ENCODE measurements at regions not wholly inside any gene's neighbourhood (a gene's known extent, or its start where the extent isn't known, plus 50 kb on each side); places are given as distances from the start of the nearest gene placed in this dataset.

DNA sequence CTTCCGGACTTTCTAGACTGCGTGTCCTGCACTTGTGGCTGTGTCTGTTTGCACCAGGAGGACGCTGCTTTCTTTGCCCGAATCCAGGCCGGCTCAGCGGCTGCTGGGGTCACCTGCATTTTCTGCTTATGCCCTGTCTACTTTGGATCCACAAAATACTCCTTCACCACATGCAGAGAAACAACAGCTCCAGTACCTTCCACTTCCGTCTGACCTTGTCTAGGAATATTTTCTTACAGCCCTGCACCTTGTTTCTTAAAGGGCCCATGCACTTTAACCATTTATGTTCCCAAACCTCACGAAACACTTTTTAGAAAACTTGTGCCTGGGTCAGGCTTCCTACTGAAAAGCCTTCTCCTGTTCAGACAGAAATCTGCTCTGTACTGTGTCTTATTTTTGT is 129.4 kb upstream of the NCK2 start (continued):
- TF ChIP-seq, protein P1, sequence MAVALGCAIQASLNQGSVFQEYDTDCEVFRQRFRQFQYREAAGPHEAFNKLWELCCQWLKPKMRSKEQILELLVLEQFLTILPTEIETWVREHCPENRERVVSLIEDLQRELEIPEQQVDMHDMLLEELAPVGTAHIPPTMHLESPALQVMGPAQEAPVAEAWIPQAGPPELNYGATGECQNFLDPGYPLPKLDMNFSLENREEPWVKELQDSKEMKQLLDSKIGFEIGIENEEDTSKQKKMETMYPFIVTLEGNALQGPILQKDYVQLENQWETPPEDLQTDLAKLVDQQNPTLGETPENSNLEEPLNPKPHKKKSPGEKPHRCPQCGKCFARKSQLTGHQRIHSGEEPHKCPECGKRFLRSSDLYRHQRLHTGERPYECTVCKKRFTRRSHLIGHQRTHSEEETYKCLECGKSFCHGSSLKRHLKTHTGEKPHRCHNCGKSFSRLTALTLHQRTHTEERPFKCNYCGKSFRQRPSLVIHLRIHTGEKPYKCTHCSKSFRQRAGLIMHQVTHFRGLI (tag by site-specific recombination; IDR thresholded peaks at IDR 0.05), result no peak
- TF ChIP-seq, protein P2, sequence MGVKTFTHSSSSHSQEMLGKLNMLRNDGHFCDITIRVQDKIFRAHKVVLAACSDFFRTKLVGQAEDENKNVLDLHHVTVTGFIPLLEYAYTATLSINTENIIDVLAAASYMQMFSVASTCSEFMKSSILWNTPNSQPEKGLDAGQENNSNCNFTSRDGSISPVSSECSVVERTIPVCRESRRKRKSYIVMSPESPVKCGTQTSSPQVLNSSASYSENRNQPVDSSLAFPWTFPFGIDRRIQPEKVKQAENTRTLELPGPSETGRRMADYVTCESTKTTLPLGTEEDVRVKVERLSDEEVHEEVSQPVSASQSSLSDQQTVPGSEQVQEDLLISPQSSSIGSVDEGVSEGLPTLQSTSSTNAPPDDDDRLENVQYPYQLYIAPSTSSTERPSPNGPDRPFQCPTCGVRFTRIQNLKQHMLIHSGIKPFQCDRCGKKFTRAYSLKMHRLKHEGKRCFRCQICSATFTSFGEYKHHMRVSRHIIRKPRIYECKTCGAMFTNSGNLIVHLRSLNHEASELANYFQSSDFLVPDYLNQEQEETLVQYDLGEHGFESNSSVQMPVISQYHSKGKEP (tag by site-specific recombination; IDR thresholded peaks at IDR 0.05), result no peak
- no peak for TF ChIP-seq SALL2 (tag by site-specific recombination; IDR thresholded peaks at IDR 0.05; ENCODE audit: borderline replicate concordance)

DNA sequence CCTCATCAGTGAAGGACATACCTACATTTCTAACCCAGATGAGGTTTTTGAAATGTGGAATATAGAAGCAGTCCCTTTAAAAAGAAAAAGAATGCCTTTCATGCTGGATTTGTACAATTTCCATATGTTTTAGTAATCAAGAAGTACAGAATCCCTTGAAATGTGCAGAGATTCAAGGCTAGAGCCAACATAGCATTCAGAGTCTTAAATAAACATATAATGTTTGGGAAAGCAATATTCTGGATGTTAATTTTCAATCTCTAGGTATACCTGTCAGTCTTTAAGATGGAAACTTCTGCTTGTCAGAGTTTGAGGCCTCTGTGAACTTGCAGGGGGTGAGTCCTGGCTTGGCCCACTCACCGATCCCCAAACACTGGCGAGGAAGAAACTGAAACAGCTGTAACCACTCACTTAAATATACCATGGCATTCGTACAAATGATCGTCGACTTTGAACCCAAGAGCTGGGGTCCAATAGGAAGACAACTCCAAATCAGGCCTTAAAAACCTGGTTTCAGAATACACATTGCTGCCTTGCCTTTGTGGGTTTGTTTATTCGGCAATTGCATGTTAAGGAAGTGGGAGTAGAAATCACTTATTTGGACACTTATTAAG is 132.8 kb upstream of the NCK2 start:
- TF ChIP-seq KLF9 (tag by site-specific recombination; IDR thresholded peaks at IDR 0.05; ENCODE audit: low read depth) (no peak), ZNF302 (tag by site-specific recombination; IDR thresholded peaks at IDR 0.05; ENCODE audit: low read depth) (no peak), SCRT2 (tag by site-specific recombination; IDR thresholded peaks at IDR 0.05) (no peak), ZNF404 (tag by site-specific recombination; IDR thresholded peaks at IDR 0.05) (no peak), ZNF626 (tag by site-specific recombination; IDR thresholded peaks at IDR 0.05) (no peak), ZNF792 (tag by site-specific recombination; IDR thresholded peaks at IDR 0.05) (no peak), KLF16 (tag by site-specific recombination; IDR thresholded peaks at IDR 0.05) (no peak), ZNF391 (tag by site-specific recombination; IDR thresholded peaks at IDR 0.05; ENCODE audit: borderline replicate concordance, low read depth) (no peak), ZNF629 (tag by site-specific recombination; IDR thresholded peaks at IDR 0.05) (no peak)
- TF ChIP-seq, protein P3, sequence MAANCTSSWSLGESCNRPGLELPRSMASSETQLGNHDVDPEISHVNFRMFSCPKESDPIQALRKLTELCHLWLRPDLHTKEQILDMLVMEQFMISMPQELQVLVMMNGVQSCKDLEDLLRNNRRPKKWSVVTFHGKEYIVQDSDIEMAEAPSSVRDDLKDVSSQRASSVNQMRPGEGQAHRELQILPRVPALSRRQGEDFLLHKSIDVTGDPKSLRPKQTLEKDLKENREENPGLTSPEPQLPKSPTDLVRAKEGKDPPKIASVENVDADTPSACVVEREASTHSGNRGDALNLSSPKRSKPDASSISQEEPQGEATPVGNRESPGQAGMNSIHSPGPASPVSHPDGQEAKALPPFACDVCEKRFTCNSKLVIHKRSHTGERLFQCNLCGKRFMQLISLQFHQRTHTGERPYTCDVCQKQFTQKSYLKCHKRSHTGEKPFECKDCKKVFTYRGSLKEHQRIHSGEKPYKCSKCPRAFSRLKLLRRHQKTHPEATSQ (tag by site-specific recombination; IDR thresholded peaks at IDR 0.05), result no peak
- TF ChIP-seq, protein P4, sequence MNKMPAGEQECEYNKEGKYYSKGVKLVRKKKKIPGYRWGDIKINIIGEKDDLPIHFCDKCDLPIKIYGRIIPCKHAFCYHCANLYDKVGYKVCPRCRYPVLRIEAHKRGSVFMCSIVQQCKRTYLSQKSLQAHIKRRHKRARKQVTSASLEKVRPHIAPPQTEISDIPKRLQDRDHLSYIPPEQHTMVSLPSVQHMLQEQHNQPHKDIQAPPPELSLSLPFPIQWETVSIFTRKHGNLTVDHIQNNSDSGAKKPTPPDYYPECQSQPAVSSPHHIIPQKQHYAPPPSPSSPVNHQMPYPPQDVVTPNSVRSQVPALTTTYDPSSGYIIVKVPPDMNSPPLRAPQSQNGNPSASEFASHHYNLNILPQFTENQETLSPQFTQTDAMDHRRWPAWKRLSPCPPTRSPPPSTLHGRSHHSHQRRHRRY (tag by site-specific recombination; IDR thresholded peaks at IDR 0.05), result no peak
- TF ChIP-seq, protein P5, sequence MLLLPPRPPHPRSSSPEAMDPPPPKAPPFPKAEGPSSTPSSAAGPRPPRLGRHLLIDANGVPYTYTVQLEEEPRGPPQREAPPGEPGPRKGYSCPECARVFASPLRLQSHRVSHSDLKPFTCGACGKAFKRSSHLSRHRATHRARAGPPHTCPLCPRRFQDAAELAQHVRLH (tag by site-specific recombination; IDR thresholded peaks at IDR 0.05), result no peak
- TF ChIP-seq, protein P6, sequence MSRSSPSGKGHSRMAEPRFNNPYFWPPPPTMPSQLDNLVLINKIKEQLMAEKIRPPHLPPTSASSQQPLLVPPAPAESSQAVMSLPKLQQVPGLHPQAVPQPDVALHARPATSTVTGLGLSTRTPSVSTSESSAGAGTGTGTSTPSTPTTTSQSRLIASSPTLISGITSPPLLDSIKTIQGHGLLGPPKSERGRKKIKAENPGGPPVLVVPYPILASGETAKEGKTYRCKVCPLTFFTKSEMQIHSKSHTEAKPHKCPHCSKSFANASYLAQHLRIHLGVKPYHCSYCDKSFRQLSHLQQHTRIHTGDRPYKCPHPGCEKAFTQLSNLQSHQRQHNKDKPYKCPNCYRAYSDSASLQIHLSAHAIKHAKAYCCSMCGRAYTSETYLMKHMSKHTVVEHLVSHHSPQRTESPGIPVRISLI (tag by site-specific recombination; IDR thresholded peaks at IDR 0.05), result no peak
- no peak overlapping the region for H3K27ac ChIP-seq (ENCODE audit: extremely low read depth, low read depth, low read length)
- POLR2A ChIA-PET, result no interaction called here
- H3K4me3 ChIP-seq (ENCODE audit: low read depth, low read length), result no peak overlapping the region
- H3K4me1 ChIP-seq (ENCODE audit: control insufficient read depth, insufficient read depth, low read length), result no peaks in the 10 kb centered on the region
- CTCF ChIA-PET, result interaction anchor here (0.6 kb wide), 2 partner anchors 12 to 34 kb away, joined by 3 read pairs; no protein-coding TSS in a partner anchor
- H3K36me3 ChIP-seq (ENCODE audit: control insufficient read depth in 2 of 2, insufficient read depth in 1 of 2, low read length in 2 of 2), result no peaks in the 10 kb centered on the region
- no peaks in the 10 kb centered on the region for H3K9me3 ChIP-seq (ENCODE audit: control insufficient read depth, insufficient read depth, low read depth, low read length)

DNA sequence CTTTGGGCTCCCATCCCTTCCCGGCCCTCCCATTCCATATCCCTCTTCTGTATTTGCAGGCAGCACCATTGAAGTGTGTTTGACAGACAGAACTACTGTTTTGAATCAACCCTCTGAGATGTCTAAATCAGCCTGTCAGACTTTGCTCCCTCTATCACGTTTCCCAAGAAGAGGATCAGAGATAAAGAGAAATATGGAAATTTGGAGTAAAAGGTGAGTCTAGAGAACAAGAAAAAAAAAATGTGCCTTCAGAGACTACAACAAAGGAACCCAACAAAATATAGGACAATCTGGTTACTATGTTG is 133.4 kb upstream of the NCK2 start:
- ChIA-PET POLR2A (no interaction called here), CTCF (no interaction called here)
- H3K36me3 ChIP-seq (ENCODE audit: control insufficient read depth in 2 of 2, insufficient read depth in 1 of 2, low read length in 2 of 2), result no peaks in the 10 kb centered on the region
- H3K4me3 ChIP-seq (ENCODE audit: low read depth, low read length), result no peak overlapping the region
- no peaks in the 10 kb centered on the region for H3K9me3 ChIP-seq (ENCODE audit: control insufficient read depth, insufficient read depth, low read depth, low read length)
- no peaks in the 10 kb centered on the region for H3K4me1 ChIP-seq (ENCODE audit: control insufficient read depth, insufficient read depth, low read length)
- H3K27ac ChIP-seq (ENCODE audit: extremely low read depth, low read depth, low read length), result no peak overlapping the region
- TF ChIP-seq ZNF596 (tag by site-specific recombination; IDR thresholded peaks at IDR 0.05) (no peak), ZNF791 (tag by site-specific recombination; IDR thresholded peaks at IDR 0.05) (no peak), ZNF121 (tag by site-specific recombination; IDR thresholded peaks at IDR 0.05) (no peak), ZNF585B (tag by site-specific recombination; IDR thresholded peaks at IDR 0.05) (no peak), BCL11B (tag by site-specific recombination; IDR thresholded peaks at IDR 0.05; ENCODE audit: low read depth) (no peak), ZNF211 (tag by site-specific recombination; IDR thresholded peaks at IDR 0.05; ENCODE audit: low read depth) (no peak), ZNF654 (tag by site-specific recombination; IDR thresholded peaks at IDR 0.05; ENCODE audit: low read depth) (no peak), HOXA7 (CRISPR knock-in tag; IDR thresholded peaks at IDR 0.05; ENCODE audit: borderline replicate concordance) (no peak), ZNF837 (tag by site-specific recombination; IDR thresholded peaks at IDR 0.05) (no peak), ZNF16 (tag by site-specific recombination; IDR thresholded peaks at IDR 0.05; ENCODE audit: low read depth) (no peak)
- TF ChIP-seq, protein P7, sequence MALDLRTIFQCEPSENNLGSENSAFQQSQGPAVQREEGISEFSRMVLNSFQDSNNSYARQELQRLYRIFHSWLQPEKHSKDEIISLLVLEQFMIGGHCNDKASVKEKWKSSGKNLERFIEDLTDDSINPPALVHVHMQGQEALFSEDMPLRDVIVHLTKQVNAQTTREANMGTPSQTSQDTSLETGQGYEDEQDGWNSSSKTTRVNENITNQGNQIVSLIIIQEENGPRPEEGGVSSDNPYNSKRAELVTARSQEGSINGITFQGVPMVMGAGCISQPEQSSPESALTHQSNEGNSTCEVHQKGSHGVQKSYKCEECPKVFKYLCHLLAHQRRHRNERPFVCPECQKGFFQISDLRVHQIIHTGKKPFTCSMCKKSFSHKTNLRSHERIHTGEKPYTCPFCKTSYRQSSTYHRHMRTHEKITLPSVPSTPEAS (tag by site-specific recombination; IDR thresholded peaks at IDR 0.05), result no peak
